GM19452 (cell line): ENCODE measurements at regions not wholly inside any gene's neighbourhood (a gene's known extent, or its start where the extent isn't known, plus 50 kb on each side); places are given as distances from the start of the nearest gene placed in this dataset.

ENCODE experiments used
- ATAC-seq: cut with Tn5 transposase; IDR thresholded peaks from one replicate; pipeline ENCODE4 v1.9.1; 2021; ENCODE audit not compliant: unreplicated experiment

DNA sequence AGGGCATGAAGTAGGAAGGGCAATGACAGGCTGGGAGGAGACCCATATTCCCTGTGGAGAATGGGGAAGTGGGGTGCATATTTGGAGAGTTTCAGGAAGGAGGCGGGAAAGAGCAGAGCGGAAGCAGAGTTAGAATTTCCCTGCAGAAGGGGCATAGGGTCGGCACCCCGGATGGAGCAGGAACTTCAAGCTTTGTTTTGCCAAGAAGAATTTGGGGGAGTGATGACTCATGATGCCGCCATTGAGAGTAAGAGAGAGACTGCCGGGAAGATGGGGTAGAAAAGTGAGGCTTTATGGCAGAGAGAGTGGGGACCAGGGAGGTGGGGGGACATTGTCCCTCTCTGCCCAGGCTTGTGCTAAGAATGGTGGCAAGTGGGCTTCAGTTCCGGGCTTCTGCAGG lies 50.3 kb upstream of the EPB41L1 start:
- ATAC-seq = no peak
